CD4-positive, alpha-beta T cell treated with Interleukin-4 for 1 hour (primary cell): ENCODE measurements at regions not wholly inside any gene's neighbourhood (a gene's known extent, or its start where the extent isn't known, plus 50 kb on each side); places are given as distances from the start of the nearest gene placed in this dataset.

ENCODE experiments used
- DNase-seq, 2 donors: peaks; one replicate each; pipeline ENCODE4 v3.0.0-alpha.2; 2020 to 2022

- DNase-seq = no peak
Measured at GRCh38 chr4:37126051-37126450, 118.5 kb upstream of the NWD2 start.

GRCh38 chr4:37130465-37130864 lies 114.1 kb upstream of the NWD2 start:
- DNase-seq = no peak

GRCh38 chr4:37132351-37132974 lies 112.1 kb upstream of the NWD2 start:
- no peak for DNase-seq

- DNase-seq = no peak
Measured at GRCh38 chr4:37132975-37133360, 111.6 kb upstream of the NWD2 start.

- DNase-seq = no peak
Measured at GRCh38 chr4:37138019-37138653, 106.4 kb upstream of the NWD2 start.

- DNase-seq = no peak
Measured at GRCh38 chr4:37138789-37139188, 105.8 kb upstream of the NWD2 start.

GRCh38 chr4:37139987-37140386 lies 104.6 kb upstream of the NWD2 start:
- no peak for DNase-seq

- DNase-seq = no peak
Measured at GRCh38 chr4:37146260-37146659, 98.3 kb upstream of the NWD2 start.

- DNase-seq = no peak
Measured at GRCh38 chr4:37157476-37158167, 86.9 kb upstream of the NWD2 start.

GRCh38 chr4:37160653-37161052 lies 83.9 kb upstream of the NWD2 start:
- no peak for DNase-seq

GRCh38 chr4:37165844-37166243 lies 78.7 kb upstream of the NWD2 start:
- DNase-seq = no peak

GRCh38 chr4:37169956-37170355 lies 74.6 kb upstream of the NWD2 start:
- no peak for DNase-seq

GRCh38 chr4:37188100-37188499 lies 56.4 kb upstream of the NWD2 start:
- DNase-seq = no peak
